Mucosa of descending colon (tissue), 3 donors: ENCODE measurements at regions not wholly inside any gene's neighbourhood (a gene's known extent, or its start where the extent isn't known, plus 50 kb on each side); places are given as distances from the start of the nearest gene placed in this dataset.
A peak's percentile ranks its signal among the peaks of the same experiment; 100 is the strongest.

Experiments used
- ATAC-seq: fragments of 200-7000 bp; cut with Tn5 transposase; one replicate; pipeline ENCODE4 v1.9.1; 2020; ENCODE audit warnings: mild to moderate bottlenecking, moderate library complexity
- DNase-seq, 3 donors: peaks; one replicate each; pipeline ENCODE4 v3.0.0-alpha.2; 2020
- H3K36me3 ChIP-seq: fragments of 200-600 bp; one replicate; pipeline ENCODE4 v1.8.0; 2021; ENCODE audit warnings: low read depth, mild to moderate bottlenecking
- H3K4me1 ChIP-seq: fragments of 200-600 bp; one replicate; pipeline ENCODE4 v1.8.0; 2021; ENCODE audit warnings: low read depth, mild to moderate bottlenecking
- H3K4me3 ChIP-seq: fragments of 200-600 bp; one replicate; pipeline ENCODE4 v1.8.0; 2021; ENCODE audit warnings: mild to moderate bottlenecking
- H3K9me3 ChIP-seq: fragments of 200-600 bp; one replicate; pipeline ENCODE4 v1.8.0; 2021; ENCODE audit warnings: mild to moderate bottlenecking
- intact Hi-C, 2 donors: fragments of 100-400 bp; cut with DNase I in 1 of 2; cut with micrococcal nuclease in 1 of 2; formaldehyde crosslinking; loops; one replicate each; pipeline versions ENCODE4 v1.11.0 to v1.11.1; 2022; cut with DNase I, micrococcal nuclease
- TF ChIP-seq, protein P1 (sequence below): fragments of 200-600 bp; IDR thresholded peaks from one replicate; pipeline ENCODE4 v1.8.0; 2022; ENCODE audit warnings: antibody characterized with exemption, mild to moderate bottlenecking
- donor health status: DM: no; HTN: no; CAD: no; lungs with moderate emphysema.
- donor health status: DM: no; HTN: no; CAD: no.
- donor health status: DM: no; HTN: yes; CAD: no.

DNA sequence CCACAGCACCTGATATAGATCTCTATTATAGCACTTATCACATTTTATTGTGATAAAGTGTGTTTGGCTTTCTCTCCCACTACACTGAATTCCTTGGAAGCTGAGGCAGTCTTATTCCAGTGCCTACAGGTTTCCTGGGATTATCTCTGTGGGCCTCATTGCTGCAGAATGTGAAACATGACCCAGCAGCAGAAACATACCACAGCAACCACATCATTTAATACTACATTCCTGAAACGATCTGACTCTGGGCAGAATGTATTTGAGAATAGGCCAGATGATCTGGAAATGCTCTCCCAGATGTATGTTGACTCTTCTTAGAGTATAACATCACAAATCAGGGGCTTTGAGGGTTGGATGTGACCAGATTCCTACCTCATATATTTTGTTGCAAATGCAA lies 323.5 kb upstream of the TANK start:
- ATAC-seq (no peak), DNase-seq (no peak)
- Histone ChIP-seq H3K9me3 (no peaks in the 10 kb centered on the region), H3K36me3 (no peaks in the 10 kb centered on the region), H3K4me1 (peaks cover 7% of the 10 kb centered on the region), H3K4me3 (no peak overlapping the region)
- intact Hi-C loops = no loop called here
- TF ChIP-seq, protein P1, sequence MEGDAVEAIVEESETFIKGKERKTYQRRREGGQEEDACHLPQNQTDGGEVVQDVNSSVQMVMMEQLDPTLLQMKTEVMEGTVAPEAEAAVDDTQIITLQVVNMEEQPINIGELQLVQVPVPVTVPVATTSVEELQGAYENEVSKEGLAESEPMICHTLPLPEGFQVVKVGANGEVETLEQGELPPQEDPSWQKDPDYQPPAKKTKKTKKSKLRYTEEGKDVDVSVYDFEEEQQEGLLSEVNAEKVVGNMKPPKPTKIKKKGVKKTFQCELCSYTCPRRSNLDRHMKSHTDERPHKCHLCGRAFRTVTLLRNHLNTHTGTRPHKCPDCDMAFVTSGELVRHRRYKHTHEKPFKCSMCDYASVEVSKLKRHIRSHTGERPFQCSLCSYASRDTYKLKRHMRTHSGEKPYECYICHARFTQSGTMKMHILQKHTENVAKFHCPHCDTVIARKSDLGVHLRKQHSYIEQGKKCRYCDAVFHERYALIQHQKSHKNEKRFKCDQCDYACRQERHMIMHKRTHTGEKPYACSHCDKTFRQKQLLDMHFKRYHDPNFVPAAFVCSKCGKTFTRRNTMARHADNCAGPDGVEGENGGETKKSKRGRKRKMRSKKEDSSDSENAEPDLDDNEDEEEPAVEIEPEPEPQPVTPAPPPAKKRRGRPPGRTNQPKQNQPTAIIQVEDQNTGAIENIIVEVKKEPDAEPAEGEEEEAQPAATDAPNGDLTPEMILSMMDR = no peak

DNA sequence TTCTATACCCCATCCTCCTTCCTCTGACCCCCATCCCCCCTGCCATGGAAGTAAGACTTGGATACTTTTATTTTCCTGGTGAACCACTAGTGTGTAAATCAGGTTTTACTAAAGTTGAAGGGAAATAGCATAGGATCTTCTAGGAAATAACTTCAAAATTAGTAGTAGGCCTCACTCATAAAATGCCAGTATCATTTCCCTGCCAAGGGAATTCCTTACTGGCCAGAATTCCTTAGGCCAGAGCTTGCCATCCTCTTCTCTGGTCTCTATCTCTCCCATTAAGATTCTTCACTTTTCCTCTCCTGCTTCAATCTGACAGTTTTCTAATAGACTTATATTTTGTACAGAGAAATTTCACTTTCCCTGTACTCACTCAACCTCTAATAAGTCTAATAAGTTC lies 322.8 kb upstream of the TANK start:
- ATAC-seq = no peak
- no peaks in the 10 kb centered on the region for H3K9me3 ChIP-seq
- no peaks in the 10 kb centered on the region for H3K36me3 ChIP-seq
- peaks cover 7% of the 10 kb centered on the region for H3K4me1 ChIP-seq
- TF ChIP-seq, protein P1 = no peak
- H3K4me3 ChIP-seq = no peak overlapping the region
- intact Hi-C loops = no loop called here
- no peak for DNase-seq

DNA sequence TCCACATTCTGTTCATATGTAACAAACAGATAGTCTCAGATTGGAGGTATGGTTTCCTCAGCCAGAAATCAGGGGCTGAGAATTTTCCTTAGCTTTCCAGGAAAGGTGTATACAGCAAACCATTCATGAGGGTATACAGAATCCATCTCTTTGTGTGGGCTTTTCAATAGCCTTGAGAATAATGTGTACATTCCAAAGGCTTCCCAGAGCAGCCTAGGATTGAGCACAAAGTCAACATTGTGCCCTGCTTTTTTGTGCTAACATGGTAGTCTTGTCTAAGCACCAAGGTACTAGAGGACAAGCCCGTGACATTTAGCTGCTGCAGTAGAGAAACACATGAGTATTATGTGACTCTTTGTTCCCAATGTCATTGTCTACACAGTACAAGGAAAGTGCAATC lies 322.1 kb upstream of the TANK start:
- TF ChIP-seq, protein P1 = no peak
- ATAC-seq (no peak), DNase-seq (no peak)
- H3K9me3 ChIP-seq = no peaks in the 10 kb centered on the region
- H3K4me3 ChIP-seq = no peak overlapping the region
- peaks cover 7% of the 10 kb centered on the region for H3K4me1 ChIP-seq
- intact Hi-C loops = no loop called here
- H3K36me3 ChIP-seq = no peaks in the 10 kb centered on the region

DNA sequence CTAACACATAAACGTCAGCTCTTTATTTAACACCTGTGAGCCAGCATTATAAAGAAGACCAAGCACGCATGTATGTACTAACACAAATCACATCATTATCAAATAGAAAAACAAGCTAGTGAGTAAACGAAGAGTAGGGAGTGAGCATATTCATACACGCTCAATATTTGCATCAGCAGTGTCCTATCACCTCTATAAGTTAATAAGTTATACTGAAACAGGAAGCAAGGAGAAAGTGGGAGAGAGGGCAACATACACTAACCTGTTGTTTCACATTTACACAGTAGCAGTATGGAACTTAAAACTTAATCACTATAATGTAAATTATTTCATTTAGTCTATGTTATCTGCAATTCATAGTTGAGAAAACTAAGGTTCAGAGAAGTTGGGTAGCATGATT lies 321.5 kb upstream of the TANK start:
- peaks cover 7% of the 10 kb centered on the region for H3K4me1 ChIP-seq
- intact Hi-C loops = no loop called here
- TF ChIP-seq, protein P1 = no peak
- no peak overlapping the region for H3K4me3 ChIP-seq
- peak in 1 of 3 donors; percentile 42 for DNase-seq
- peaks cover under 1% of the 10 kb centered on the region for H3K9me3 ChIP-seq
- H3K36me3 ChIP-seq = no peaks in the 10 kb centered on the region
- ATAC-seq = peak; percentile 99

DNA sequence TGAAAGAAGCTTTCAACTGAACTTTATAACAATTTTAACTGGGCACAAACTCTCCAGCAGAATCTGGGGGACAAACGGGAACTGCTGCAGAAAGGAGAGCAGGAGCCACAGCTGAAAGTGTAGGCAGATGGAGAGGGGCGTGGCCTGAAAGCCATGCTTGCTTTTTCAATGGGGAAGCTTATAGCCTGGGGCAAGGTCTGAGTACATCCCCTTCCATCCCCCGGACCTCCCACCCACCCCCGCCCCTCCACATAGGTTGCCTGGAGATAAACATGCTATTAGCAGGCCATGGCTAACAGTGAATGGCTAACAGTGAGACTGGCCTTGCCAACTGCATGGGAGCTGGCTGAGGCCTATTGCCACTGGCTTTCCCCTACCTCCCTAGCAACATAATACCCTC lies 317.9 kb upstream of the TANK start:
- H3K4me1 ChIP-seq = peaks cover 7% of the 10 kb centered on the region
- ATAC-seq = no peak
- DNase-seq = no peak
- TF ChIP-seq, protein P1 = no peak
- no peaks in the 10 kb centered on the region for H3K36me3 ChIP-seq
- no peak overlapping the region for H3K4me3 ChIP-seq
- intact Hi-C loops = no loop called here
- peaks cover 7% of the 10 kb centered on the region for H3K9me3 ChIP-seq

DNA sequence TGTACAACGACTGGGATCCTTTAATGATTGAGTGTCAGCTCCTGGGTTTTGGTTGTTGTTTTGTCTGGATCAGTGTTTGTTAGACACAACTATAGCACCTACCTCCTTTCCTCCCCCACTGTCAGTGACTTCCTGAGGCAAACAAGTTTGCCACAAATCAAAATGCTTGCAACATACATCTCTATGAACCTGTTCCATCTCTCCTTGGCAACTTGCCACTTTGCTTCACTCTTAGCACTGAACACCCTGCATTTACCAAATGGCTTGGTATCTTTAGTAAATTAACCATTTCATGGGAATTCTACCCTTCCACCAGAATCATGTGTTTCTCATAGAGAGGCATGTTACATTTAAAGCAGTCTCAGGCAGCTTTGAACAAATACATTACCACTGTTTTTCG lies 301.1 kb upstream of the TANK start:
- TF ChIP-seq, protein P1 = no peak
- ATAC-seq (no peak), DNase-seq (no peak)
- Histone ChIP-seq H3K36me3 (no peaks in the 10 kb centered on the region), H3K9me3 (no peaks in the 10 kb centered on the region), H3K4me3 (no peak overlapping the region), H3K4me1 (no peaks in the 10 kb centered on the region)
- intact Hi-C loops = no loop called here
